H9 (cell line): ENCODE measurements at regions not wholly inside any gene's neighbourhood (a gene's known extent, or its start where the extent isn't known, plus 50 kb on each side); places are given as distances from the start of the nearest gene placed in this dataset.

ENCODE experiments used
- DNase-seq: peaks from one replicate; pipeline ENCODE4 v3.0.0-alpha.2; 2017
- H2AFZ ChIP-seq: one replicate; pipeline ENCODE4 v1.6.1; 2013; ENCODE audit warnings: mild to moderate bottlenecking, low read length, control low read depth, moderate library complexity
- H2AK5ac ChIP-seq: 2 replicates; pipeline ENCODE4 v1.6.1; 2013; ENCODE audit warnings: low read length, control low read depth, mixed read lengths; ENCODE audit not compliant: insufficient read length
- H2BK120ac ChIP-seq: one replicate; pipeline ENCODE4 v1.6.1; 2013; ENCODE audit warnings: low read depth, mild to moderate bottlenecking, low read length, control low read depth, inconsistent platforms; ENCODE audit not compliant: poor library complexity, severe bottlenecking
- H2BK12ac ChIP-seq: 2 replicates; pipeline ENCODE4 v1.6.1; 2013; ENCODE audit warnings: low read length, control low read depth, mixed read lengths, low read depth; ENCODE audit not compliant: insufficient read length
- H2BK15ac ChIP-seq: 2 replicates; pipeline ENCODE4 v1.6.1; 2013; ENCODE audit warnings: low read depth, low read length, control low read depth
- H2BK20ac ChIP-seq: one replicate; pipeline ENCODE4 v1.6.1; 2013; ENCODE audit warnings: low read depth, mild to moderate bottlenecking, low read length, control low read depth, inconsistent platforms; ENCODE audit not compliant: poor library complexity, severe bottlenecking
- H2BK5ac ChIP-seq: 2 replicates; pipeline ENCODE4 v1.6.1; 2013; ENCODE audit warnings: low read length, control low read depth, mixed read lengths; ENCODE audit not compliant: insufficient read length
- H3K14ac ChIP-seq: 2 replicates; pipeline ENCODE4 v1.6.1; 2013; ENCODE audit warnings: low read length, control low read depth; ENCODE audit not compliant: insufficient read depth
- H3K18ac ChIP-seq: 2 replicates; pipeline ENCODE4 v1.6.1; 2013; ENCODE audit warnings: low read depth, mild to moderate bottlenecking, mixed read lengths, low read length, control low read depth; ENCODE audit not compliant: insufficient read length
- H3K23ac ChIP-seq: 2 replicates; pipeline ENCODE4 v1.6.1; 2013; ENCODE audit warnings: low read length, control low read depth, mixed read lengths, low read depth; ENCODE audit not compliant: insufficient read length
- H3K23me2 ChIP-seq: 2 replicates; pipeline ENCODE4 v1.6.1; 2013; ENCODE audit warnings: low read depth, mild to moderate bottlenecking, mixed read lengths, low read length, control low read depth; ENCODE audit not compliant: insufficient read length, poor library complexity, severe bottlenecking
- H3K27ac ChIP-seq: 2 replicates; pipeline ENCODE4 v1.5.1; 2013; ENCODE audit warnings: low read length, control low read depth, mixed read lengths, low read depth; ENCODE audit not compliant: insufficient read length
- H3K27me3 ChIP-seq: 2 replicates; pipeline ENCODE4 v1.6.1; 2013; ENCODE audit warnings: low read length, control low read depth, inconsistent platforms; ENCODE audit not compliant: insufficient read depth
- H3K4ac ChIP-seq: 2 replicates; pipeline ENCODE4 v1.6.1; 2013; ENCODE audit warnings: low read depth, mild to moderate bottlenecking, control low read depth, inconsistent platforms, low read length, moderate library complexity
- H3K4me1 ChIP-seq: 2 replicates; pipeline ENCODE4 v1.6.1; 2013; ENCODE audit warnings: low read length, control low read depth, inconsistent platforms; ENCODE audit not compliant: insufficient read depth
- H3K4me2 ChIP-seq: 2 replicates; pipeline ENCODE4 v1.6.1; 2013; ENCODE audit warnings: low read length, control low read depth, mixed read lengths; ENCODE audit not compliant: insufficient read length, insufficient read depth
- H3K56ac ChIP-seq: 2 replicates; pipeline ENCODE4 v1.6.1; 2013; ENCODE audit warnings: low read depth, mild to moderate bottlenecking, mixed read lengths, low read length, control low read depth; ENCODE audit not compliant: insufficient read length
- H3K79me1 ChIP-seq: 2 replicates; pipeline ENCODE4 v1.6.1; 2013; ENCODE audit warnings: low read depth, mild to moderate bottlenecking, moderate library complexity, low read length, control low read depth, inconsistent platforms; ENCODE audit not compliant: insufficient read depth, poor library complexity, severe bottlenecking
- H3K79me2 ChIP-seq: 2 replicates; pipeline ENCODE4 v1.6.1; 2013; ENCODE audit warnings: low read length, control low read depth, inconsistent platforms; ENCODE audit not compliant: insufficient read depth
- H3K9ac ChIP-seq: 2 replicates; pipeline ENCODE4 v1.6.1; 2013; ENCODE audit warnings: low read length, control low read depth, mixed read lengths; ENCODE audit not compliant: insufficient read length; ENCODE audit errors: extremely low read depth
- H3K9me3 ChIP-seq: one replicate; pipeline ENCODE4 v1.6.1; 2013; ENCODE audit warnings: low read depth, low read length, inconsistent platforms; ENCODE audit not compliant: control insufficient read depth
- H3T11ph ChIP-seq: one replicate; pipeline ENCODE4 v1.6.1; 2013; ENCODE audit warnings: mild to moderate bottlenecking, low read length, control low read depth, inconsistent platforms
- H4K20me1 ChIP-seq: one replicate; pipeline ENCODE4 v1.6.1; 2013; ENCODE audit not compliant: control insufficient read depth, insufficient read length, insufficient read depth
- H4K5ac ChIP-seq: 2 replicates; pipeline ENCODE4 v1.6.1; 2013; ENCODE audit warnings: low read depth, mild to moderate bottlenecking, mixed read lengths, low read length, control low read depth; ENCODE audit not compliant: insufficient read length
- H4K8ac ChIP-seq: replicated peaks from 2 replicates; pipeline ENCODE4 v1.6.1; 2013; ENCODE audit warnings: low read length, control low read depth, mixed read lengths, low read depth; ENCODE audit not compliant: insufficient read length
- H4K91ac ChIP-seq: 2 replicates; pipeline ENCODE4 v1.6.1; 2013; ENCODE audit warnings: low read depth, mild to moderate bottlenecking, moderate library complexity, mixed read lengths, low read length, control low read depth; ENCODE audit not compliant: insufficient read length
- H3K27ac Mint-ChIP-seq, 3 experiments: 2 replicates in 2 of 3; 3 replicates in 1 of 3; pipeline ENCODE4 v1.8.0; 2020 to 2021; ENCODE audit warnings: mixed read lengths in 3 of 3, mild to moderate bottlenecking in 1 of 3, moderate library complexity in 1 of 3
- H3K27me3 Mint-ChIP-seq: 2 replicates; pipeline ENCODE4 v1.8.0; 2021; ENCODE audit warnings: low read depth, mild to moderate bottlenecking, moderate library complexity, mixed read lengths
- H3K36me3 Mint-ChIP-seq, 3 experiments: 2 replicates in 2 of 3; 3 replicates in 1 of 3; pipeline ENCODE4 v1.8.0; 2020 to 2021; ENCODE audit warnings: low read depth in 3 of 3, mixed read lengths in 3 of 3; ENCODE audit not compliant: insufficient read depth in 1 of 3
- H3K4me1 Mint-ChIP-seq, 2 experiments: 2 replicates each; pipeline ENCODE4 v1.8.0; 2020; ENCODE audit warnings: mixed read lengths in 2 of 2
- H3K4me3 Mint-ChIP-seq, 2 experiments: 2 replicates in 1 of 2; 3 replicates in 1 of 2; pipeline ENCODE4 v1.8.0; 2020 to 2021; ENCODE audit warnings: mild to moderate bottlenecking in 2 of 2, mixed read lengths in 2 of 2, moderate library complexity in 1 of 2
- H3K9me3 Mint-ChIP-seq, 2 experiments: 2 replicates in 1 of 2; 3 replicates in 1 of 2; pipeline ENCODE4 v1.8.0; 2020; ENCODE audit warnings: mild to moderate bottlenecking in 2 of 2, mixed read lengths in 2 of 2, moderate library complexity in 1 of 2
- WGBS: extraction: QIAGEN DNeasy Blood & Tissue Kit; methylation state at CpG from one replicate; pipeline ENCODE4 v1.1.7; 2013; ENCODE audit warnings: missing lambda C conversion rate, low lambda C conversion rate, mixed read lengths; ENCODE audit not compliant: insufficient read length; ENCODE audit errors: extremely low coverage; 5-methylcytosine and 5-hydroxymethylcytosine counted together
- TF ChIP-seq, protein P1 (sequence below): fragments of 200-600 bp; sonication (generic); conservative IDR thresholded peaks from 3 replicates; pipeline ENCODE4 v1.8.0; 2021; ENCODE audit warnings: antibody characterized with exemption, mild to moderate bottlenecking

DNA sequence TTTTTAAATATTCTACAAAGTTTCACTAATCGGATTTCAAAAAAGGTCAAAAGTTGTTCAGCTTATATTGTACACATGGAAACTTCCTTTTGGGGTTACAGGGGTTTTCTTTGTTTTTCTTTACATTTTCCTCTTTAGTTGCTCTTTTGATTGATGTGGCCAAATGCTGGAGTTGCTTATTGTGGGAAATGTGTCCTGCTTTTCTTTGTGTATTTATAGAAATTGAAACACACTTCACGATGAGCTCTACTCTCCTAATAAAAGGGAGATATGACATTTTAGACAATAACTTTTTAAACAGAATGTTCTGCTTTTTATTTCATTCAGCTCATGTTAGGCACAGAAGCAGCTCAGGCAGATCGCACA is 50.7 kb upstream of the SPRY1 start:
- no peak for DNase-seq
- no peak overlapping the region for H2BK15ac ChIP-seq
- Mint-ChIP-seq H3K9me3 (no peaks in the 10 kb centered on the region; a peak in 2 of 5 replicates), H3K4me3 (no peak overlapping the region), H3K27me3 (peaks cover 4% of the 10 kb centered on the region), H3K4me1 (peaks cover 26 to 28% of the 10 kb centered on the region in 2 experiments), H3K36me3 (no peaks in the 10 kb centered on the region; a peak in 1 of 7 replicates), H3K27ac (no peak overlapping the region)
- no peak overlapping the region for H2BK120ac ChIP-seq
- no peak overlapping the region for H3T11ph ChIP-seq
- no CpG with 5 or more reads among the region's 3 CpGs for WGBS
- no peak overlapping the region for H2BK5ac ChIP-seq
- no peak overlapping the region for H2AK5ac ChIP-seq
- no peaks in the 10 kb centered on the region for H3K4me1 ChIP-seq
- H3K14ac ChIP-seq = no peak overlapping the region
- TF ChIP-seq, protein P1, sequence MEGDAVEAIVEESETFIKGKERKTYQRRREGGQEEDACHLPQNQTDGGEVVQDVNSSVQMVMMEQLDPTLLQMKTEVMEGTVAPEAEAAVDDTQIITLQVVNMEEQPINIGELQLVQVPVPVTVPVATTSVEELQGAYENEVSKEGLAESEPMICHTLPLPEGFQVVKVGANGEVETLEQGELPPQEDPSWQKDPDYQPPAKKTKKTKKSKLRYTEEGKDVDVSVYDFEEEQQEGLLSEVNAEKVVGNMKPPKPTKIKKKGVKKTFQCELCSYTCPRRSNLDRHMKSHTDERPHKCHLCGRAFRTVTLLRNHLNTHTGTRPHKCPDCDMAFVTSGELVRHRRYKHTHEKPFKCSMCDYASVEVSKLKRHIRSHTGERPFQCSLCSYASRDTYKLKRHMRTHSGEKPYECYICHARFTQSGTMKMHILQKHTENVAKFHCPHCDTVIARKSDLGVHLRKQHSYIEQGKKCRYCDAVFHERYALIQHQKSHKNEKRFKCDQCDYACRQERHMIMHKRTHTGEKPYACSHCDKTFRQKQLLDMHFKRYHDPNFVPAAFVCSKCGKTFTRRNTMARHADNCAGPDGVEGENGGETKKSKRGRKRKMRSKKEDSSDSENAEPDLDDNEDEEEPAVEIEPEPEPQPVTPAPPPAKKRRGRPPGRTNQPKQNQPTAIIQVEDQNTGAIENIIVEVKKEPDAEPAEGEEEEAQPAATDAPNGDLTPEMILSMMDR = no peak
- H3K9me3 ChIP-seq = no peaks in the 10 kb centered on the region
- no peak overlapping the region for H3K4ac ChIP-seq
- H4K8ac ChIP-seq = no peak overlapping the region
- H3K23ac ChIP-seq = no peak overlapping the region
- no peaks in the 10 kb centered on the region for H3K27me3 ChIP-seq
- no peak overlapping the region for H2BK12ac ChIP-seq
- H3K18ac ChIP-seq = no peak overlapping the region
- no peaks in the 10 kb centered on the region for H3K23me2 ChIP-seq
- H2AFZ ChIP-seq = no peak overlapping the region
- no peak overlapping the region for H3K56ac ChIP-seq
- no peak overlapping the region for H4K5ac ChIP-seq
- no peak overlapping the region for H3K9ac ChIP-seq
- no peak overlapping the region for H4K91ac ChIP-seq
- no peak overlapping the region for H2BK20ac ChIP-seq
- H3K79me2 ChIP-seq = no peaks in the 10 kb centered on the region
- H3K79me1 ChIP-seq = no peaks in the 10 kb centered on the region
- no peaks in the 10 kb centered on the region for H4K20me1 ChIP-seq
- no peak overlapping the region for H3K27ac ChIP-seq
- no peak overlapping the region for H3K4me2 ChIP-seq
